Spinal cord (tissue), 9 donors: ENCODE measurements at regions not wholly inside any gene's neighbourhood (a gene's known extent, or its start where the extent isn't known, plus 50 kb on each side); places are given as distances from the start of the nearest gene placed in this dataset.

Experiments
- DNase-seq, 6 donors: peaks; one replicate each; pipeline versions ENCODE4 v3.0.0 to v3.0.0-alpha.2; 2013 to 2015; ENCODE audit warnings: low spot score in 6 of 6, low read depth in 4 of 6
- H3K27ac ChIP-seq: one replicate; pipeline ENCODE4 v1.5.1; 2013; ENCODE audit warnings: low read depth, low read length, control low read depth
- H3K27me3 ChIP-seq: one replicate; pipeline ENCODE4 v1.6.1; 2013; ENCODE audit warnings: low read length; ENCODE audit not compliant: control insufficient read depth, insufficient read depth
- H3K36me3 ChIP-seq: one replicate; pipeline ENCODE4 v1.6.1; 2013; ENCODE audit warnings: low read length; ENCODE audit not compliant: control insufficient read depth, insufficient read depth
- H3K4me1 ChIP-seq: one replicate; pipeline ENCODE4 v1.6.1; 2013; ENCODE audit warnings: low read length; ENCODE audit not compliant: control insufficient read depth, insufficient read depth
- H3K4me3 ChIP-seq: one replicate; pipeline ENCODE4 v1.5.1; 2013; ENCODE audit warnings: low read depth, low read length, control low read depth
- H3K9me3 ChIP-seq: one replicate; pipeline ENCODE4 v1.6.1; 2013; ENCODE audit warnings: low read length; ENCODE audit not compliant: control insufficient read depth, insufficient read depth
- WGBS: methylation state at CpG from one replicate; pipeline ENCODE4 v1.1.5; 2013; ENCODE audit warnings: missing lambda C conversion rate; ENCODE audit not compliant: insufficient coverage; 5-methylcytosine and 5-hydroxymethylcytosine counted together
- donor health status: healthy.

DNA sequence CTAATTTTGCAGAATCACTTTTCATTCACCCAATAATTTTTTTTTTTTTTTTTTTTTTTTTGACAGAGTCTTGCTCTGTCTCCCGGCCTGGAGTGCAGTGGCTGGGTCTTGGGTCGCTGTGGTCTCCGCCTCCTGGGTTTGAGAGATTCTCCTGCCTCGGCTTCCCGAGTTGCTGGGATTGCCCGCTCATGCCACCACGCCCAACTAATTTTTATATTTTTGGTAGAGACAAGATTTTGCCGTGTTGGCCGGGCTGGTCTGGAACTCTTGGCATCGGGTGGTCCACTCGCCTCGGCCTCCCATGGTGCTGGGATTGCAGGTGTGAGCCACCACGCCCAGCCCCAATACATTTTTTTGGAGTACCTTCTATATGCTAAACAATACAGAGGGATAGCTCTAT, 1120.0 kb upstream of the ATXN8OS start:
- no peak overlapping the region for H3K4me3 ChIP-seq
- H3K27ac ChIP-seq = no peak overlapping the region
- H3K9me3 ChIP-seq = no peaks in the 10 kb centered on the region
- H3K27me3 ChIP-seq = no peaks in the 10 kb centered on the region
- DNase-seq = no peak
- no peaks in the 10 kb centered on the region for H3K4me1 ChIP-seq
- WGBS = 98% methylated on average over 9 of the region's 13 CpGs
- no peaks in the 10 kb centered on the region for H3K36me3 ChIP-seq

DNA sequence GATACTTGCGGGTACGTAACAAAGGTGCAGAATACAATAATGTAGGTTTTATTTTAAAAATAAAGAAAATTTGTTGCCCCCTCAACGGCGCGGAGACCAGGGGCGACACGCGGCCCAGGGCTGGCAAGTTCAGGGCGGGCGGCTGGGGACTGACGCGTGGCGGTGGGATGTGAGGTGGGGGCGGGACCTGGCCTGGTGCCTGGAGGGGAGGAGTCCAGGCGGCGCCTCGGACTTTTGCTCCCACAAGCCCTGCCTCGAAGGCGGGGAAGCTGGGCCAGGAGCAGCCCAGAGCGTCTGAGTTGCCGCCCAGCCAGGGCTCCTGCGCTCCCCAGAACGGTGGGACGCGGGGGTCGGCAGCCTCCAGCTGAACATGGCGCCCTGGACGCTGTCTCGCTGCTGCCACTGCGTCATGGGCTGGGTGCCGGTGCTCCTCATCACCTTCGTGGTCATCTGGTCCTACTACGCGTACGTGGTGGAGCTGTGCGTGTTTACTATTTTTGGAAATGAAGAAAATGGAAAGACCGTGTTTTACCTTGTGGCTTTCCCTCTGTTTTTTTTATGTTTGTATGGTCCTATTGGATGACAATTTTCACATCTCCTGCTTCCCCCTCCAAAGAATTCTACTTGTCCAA, 1122.8 kb upstream of the ATXN8OS start:
- H3K4me3 ChIP-seq = no peak overlapping the region
- H3K9me3 ChIP-seq = no peaks in the 10 kb centered on the region
- DNase-seq = no peak
- no peaks in the 10 kb centered on the region for H3K27me3 ChIP-seq
- WGBS = 95% methylated on average over 29 of the region's 37 CpGs
- H3K36me3 ChIP-seq = no peaks in the 10 kb centered on the region
- no peak overlapping the region for H3K27ac ChIP-seq
- H3K4me1 ChIP-seq = no peaks in the 10 kb centered on the region

DNA sequence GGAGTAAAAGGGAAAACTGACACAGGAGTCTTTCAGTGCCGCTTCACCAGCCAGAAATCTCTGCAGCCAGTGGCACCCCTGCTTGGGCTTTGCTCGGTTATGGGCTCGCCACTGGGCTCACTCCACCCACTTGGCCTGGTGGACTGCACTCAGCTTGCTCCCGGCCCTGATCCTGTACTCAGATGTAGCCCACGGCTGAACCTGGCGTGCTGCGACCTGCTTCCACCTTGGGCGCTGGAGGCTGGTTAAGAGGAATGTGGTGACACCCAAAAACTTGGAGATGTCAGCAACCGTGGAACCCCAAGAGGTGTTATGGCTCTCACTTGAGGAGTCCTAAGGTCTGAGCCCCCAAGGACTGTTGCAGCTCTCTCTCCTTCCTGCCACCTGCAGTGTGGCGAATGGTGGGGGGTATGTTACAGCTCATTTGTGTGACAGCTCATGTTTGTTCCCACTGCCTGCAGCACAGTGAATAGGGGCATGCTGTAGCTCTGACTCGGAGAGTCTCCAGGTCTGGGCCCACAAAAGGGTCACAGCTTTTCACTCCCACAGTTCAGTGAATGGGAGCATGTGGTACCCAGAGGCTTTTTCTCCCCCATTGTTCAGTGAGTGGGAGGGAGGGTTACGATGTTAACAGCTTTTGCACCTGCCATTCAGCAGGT, 1124.5 kb upstream of the ATXN8OS start:
- Histone ChIP-seq H3K36me3 (no peaks in the 10 kb centered on the region), H3K9me3 (no peaks in the 10 kb centered on the region), H3K27me3 (no peaks in the 10 kb centered on the region), H3K27ac (no peak overlapping the region), H3K4me1 (no peaks in the 10 kb centered on the region), H3K4me3 (no peak overlapping the region)
- WGBS = 93% methylated on average over 11 of the region's 12 CpGs
- DNase-seq = no peak

DNA sequence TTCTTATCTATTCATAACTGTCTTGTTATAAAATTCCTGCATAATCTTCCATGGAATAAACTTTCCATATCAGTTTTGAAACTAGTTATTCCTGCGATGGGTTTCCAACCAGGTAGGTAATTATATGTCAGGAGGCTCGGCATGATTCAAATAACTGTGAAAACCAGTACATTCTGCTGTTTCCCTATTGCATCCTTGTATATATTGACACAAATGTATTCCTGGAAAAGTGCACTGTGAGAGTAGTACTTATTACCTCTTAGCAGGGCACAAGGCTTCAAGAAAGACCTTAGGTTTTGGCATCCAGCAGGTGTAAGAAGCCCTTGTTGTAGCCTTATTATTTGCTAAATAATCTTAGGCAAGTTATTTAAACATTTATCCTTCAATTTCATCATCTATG, 1131.3 kb upstream of the ATXN8OS start:
- Histone ChIP-seq H3K27ac (no peak overlapping the region), H3K4me3 (no peak overlapping the region), H3K27me3 (no peaks in the 10 kb centered on the region), H3K36me3 (no peaks in the 10 kb centered on the region), H3K4me1 (no peaks in the 10 kb centered on the region), H3K9me3 (no peaks in the 10 kb centered on the region)
- WGBS = no CpG with 5 or more reads among the region's 2 CpGs
- peak in 1 of 6 donors; percentile 13 for DNase-seq

DNA sequence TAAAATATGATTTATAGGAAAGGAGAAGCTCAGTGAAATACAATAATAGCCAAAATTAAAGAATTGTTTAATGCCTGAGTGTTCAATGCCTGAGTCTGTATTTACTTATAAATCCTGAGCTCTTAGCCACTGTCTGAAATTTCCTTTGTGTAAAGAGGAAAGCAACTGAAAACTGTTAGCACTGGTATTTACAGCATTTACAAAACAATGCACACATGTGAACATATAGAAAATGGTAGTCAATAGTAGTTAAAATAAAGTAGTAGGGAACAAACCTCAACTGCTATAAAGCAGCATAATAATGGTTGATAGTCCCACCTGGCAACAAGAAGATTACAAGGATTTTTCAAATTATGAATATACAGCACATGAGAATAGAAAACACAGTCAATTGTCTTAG, 1137.1 kb upstream of the ATXN8OS start:
- no peaks in the 10 kb centered on the region for H3K4me1 ChIP-seq
- no peaks in the 10 kb centered on the region for H3K36me3 ChIP-seq
- no peaks in the 10 kb centered on the region for H3K27me3 ChIP-seq
- no peak for DNase-seq
- H3K27ac ChIP-seq = no peak overlapping the region
- H3K9me3 ChIP-seq = no peaks in the 10 kb centered on the region
- no peak overlapping the region for H3K4me3 ChIP-seq

DNA sequence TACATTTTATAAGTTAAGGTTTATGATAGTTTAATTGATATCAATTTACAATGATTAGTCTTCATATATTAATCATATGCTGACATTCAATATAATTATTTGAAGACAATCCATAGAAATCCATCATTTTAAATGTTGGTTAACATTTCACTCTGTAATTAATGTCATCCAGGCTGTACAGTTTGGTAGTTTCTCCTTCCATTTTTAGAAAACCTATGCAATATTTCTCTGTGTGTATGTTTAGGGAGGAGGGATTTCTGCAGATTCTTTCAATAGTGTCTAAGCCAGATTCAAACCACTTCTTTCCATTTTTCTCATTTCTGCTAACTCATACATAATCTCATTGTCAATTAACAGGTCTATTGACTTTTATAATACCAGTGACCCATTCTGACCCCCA, 1159.0 kb upstream of the ATXN8OS start:
- H3K27ac ChIP-seq = no peak overlapping the region
- no peaks in the 10 kb centered on the region for H3K9me3 ChIP-seq
- H3K4me1 ChIP-seq = no peaks in the 10 kb centered on the region
- DNase-seq = no peak
- no peak overlapping the region for H3K4me3 ChIP-seq
- no peaks in the 10 kb centered on the region for H3K27me3 ChIP-seq
- H3K36me3 ChIP-seq = no peaks in the 10 kb centered on the region

DNA sequence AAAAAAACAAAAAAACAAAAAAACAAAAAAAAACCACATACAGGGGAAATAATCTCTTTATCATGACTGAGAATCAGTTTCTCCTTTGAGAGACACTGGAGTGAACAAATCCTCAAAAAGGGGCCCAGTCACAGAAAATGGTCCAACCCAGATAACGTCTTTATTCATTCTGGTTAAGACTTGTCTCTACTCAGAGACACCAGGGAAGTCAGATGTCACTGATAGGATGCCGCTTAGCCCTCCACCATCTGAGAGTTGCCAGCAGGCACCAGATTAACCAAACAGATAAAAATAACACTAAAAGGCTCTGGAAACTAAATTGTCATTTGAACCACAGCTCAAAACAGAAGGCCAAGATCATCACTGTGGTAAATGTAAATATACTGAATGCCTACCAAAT, 1163.4 kb upstream of the ATXN8OS start:
- H3K4me1 ChIP-seq = no peaks in the 10 kb centered on the region
- H3K27me3 ChIP-seq = no peaks in the 10 kb centered on the region
- H3K9me3 ChIP-seq = no peaks in the 10 kb centered on the region
- H3K36me3 ChIP-seq = no peaks in the 10 kb centered on the region
- DNase-seq = peak in 1 of 6 donors; percentile 15
- H3K4me3 ChIP-seq = no peak overlapping the region
- WGBS = 91% methylated on average over 1 of the region's 2 CpGs
- H3K27ac ChIP-seq = no peak overlapping the region

DNA sequence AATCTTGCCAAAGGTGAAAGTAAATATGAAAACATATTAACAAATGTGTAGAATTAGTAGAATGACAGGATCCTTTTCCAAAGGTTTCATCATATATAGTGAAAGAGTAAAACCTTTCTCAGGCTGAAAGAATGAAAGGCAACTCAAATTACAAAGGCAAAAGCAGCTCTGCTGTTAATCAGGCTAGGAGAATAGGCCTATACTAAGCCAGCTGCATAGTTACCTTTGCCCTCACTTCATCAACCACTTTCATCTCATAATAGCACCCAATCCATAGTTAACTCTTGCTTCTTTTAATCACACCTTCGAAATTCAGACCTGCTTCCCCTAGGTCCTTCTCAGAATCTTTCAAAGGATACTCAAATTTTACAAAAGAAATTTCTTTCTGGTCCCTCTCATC, 1167.6 kb upstream of the ATXN8OS start:
- H3K9me3 ChIP-seq = no peaks in the 10 kb centered on the region
- H3K27ac ChIP-seq = no peak overlapping the region
- no peaks in the 10 kb centered on the region for H3K36me3 ChIP-seq
- no peak for DNase-seq
- no peaks in the 10 kb centered on the region for H3K27me3 ChIP-seq
- no peaks in the 10 kb centered on the region for H3K4me1 ChIP-seq
- H3K4me3 ChIP-seq = no peak overlapping the region
- 0% methylated on average over 1 of the region's 1 CpG for WGBS

DNA sequence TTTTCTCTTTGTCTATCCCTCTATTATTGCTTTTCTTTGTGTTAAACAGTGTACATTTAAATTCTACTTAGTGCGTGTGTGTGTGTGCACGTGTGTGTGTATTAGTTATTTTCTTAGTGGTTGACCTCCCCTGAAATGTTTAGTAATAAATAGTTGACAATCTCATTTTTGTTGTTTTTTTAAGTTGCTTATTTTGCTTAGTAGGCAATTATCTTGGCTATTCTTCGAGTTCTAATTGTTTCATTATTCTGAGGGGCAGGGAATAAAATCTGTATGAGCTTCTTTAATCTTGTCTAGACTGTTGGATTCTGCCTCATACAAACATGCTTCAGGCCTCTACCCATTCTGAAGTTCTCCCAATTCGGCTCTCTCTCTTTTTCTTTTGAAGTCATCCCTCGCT, 1169.0 kb upstream of the ATXN8OS start:
- no peaks in the 10 kb centered on the region for H3K9me3 ChIP-seq
- no peak overlapping the region for H3K27ac ChIP-seq
- no peaks in the 10 kb centered on the region for H3K27me3 ChIP-seq
- no peak for DNase-seq
- H3K36me3 ChIP-seq = no peaks in the 10 kb centered on the region
- H3K4me1 ChIP-seq = no peaks in the 10 kb centered on the region
- H3K4me3 ChIP-seq = no peak overlapping the region
- 93% methylated on average over 2 of the region's 5 CpGs for WGBS

DNA sequence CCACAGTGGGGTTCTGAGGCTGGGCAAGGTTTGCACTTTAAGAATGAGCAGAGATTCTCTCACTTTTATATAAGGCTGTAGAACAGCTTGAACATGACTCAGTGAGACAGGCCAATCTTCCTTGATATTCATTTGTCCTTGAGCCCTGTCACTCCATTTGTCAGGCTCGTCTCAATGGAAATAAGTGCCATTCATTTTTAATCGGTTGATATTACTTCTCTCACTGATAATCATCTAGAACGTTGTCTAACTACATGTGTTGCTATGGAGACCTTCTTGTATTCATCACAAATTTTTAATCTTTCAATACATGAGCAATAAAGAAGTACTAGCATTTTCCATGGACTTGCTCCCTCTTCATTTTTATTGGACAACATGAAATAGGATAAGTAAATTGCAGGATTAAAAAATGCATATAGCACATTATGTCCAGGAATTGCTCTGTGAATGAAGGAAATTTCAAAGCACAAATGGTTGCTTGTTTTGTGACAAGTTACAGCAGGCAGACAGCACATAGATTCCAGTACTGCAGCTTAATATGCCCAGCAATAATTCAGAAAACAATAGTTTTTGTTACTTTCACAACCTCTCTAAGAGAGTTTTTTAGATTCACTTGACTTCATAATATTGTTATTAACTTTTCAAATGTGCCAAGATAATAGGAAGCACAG, 1178.4 kb upstream of the ATXN8OS start:
- Histone ChIP-seq H3K4me3 (no peak overlapping the region), H3K27me3 (no peaks in the 10 kb centered on the region), H3K9me3 (no peaks in the 10 kb centered on the region), H3K36me3 (no peaks in the 10 kb centered on the region), H3K27ac (no peak overlapping the region), H3K4me1 (no peaks in the 10 kb centered on the region)
- DNase-seq = peak in 2 of 6 donors; percentile 1 to 51
- WGBS = 83% methylated on average over 1 of the region's 3 CpGs
